Nephron (organoid): ENCODE measurements at regions not wholly inside any gene's neighbourhood (a gene's known extent, or its start where the extent isn't known, plus 50 kb on each side); places are given as distances from the start of the nearest gene placed in this dataset.
"Not testable (repeated sequence)": the region's sequence is repeated elsewhere in the genome, so short reads cannot be mapped to it uniquely, and the experiment has no call there.

Source experiments
- H3K27ac Mint-ChIP-seq, 3 experiments: 2 replicates each; pipeline ENCODE4 v1.8.0; 2020; ENCODE audit warnings: mixed read lengths in 3 of 3, mild to moderate bottlenecking in 2 of 3, moderate library complexity in 1 of 3
- H3K27me3 Mint-ChIP-seq: 2 replicates; pipeline ENCODE4 v1.8.0; 2021; ENCODE audit warnings: low read depth, mild to moderate bottlenecking, moderate library complexity, mixed read lengths
- H3K36me3 Mint-ChIP-seq: 2 replicates; pipeline ENCODE4 v1.8.0; 2020; ENCODE audit warnings: low read depth, mixed read lengths
- H3K4me1 Mint-ChIP-seq: 2 replicates; pipeline ENCODE4 v1.8.0; 2020; ENCODE audit warnings: mixed read lengths
- H3K4me3 Mint-ChIP-seq, 3 experiments: 2 replicates each; pipeline ENCODE4 v1.8.0; 2020; ENCODE audit warnings: mild to moderate bottlenecking in 3 of 3, mixed read lengths in 3 of 3, moderate library complexity in 2 of 3
- H3K9me3 Mint-ChIP-seq: 2 replicates; pipeline ENCODE4 v1.8.0; 2020; ENCODE audit warnings: mixed read lengths
- TF ChIP-seq, protein P1 (sequence below), 3 experiments: fragments of 200-600 bp; sonication (generic); IDR thresholded peaks; one replicate each; pipeline ENCODE4 v1.5.0; 2021; ENCODE audit warnings: antibody characterized with exemption in 3 of 3; ENCODE audit not compliant: unreplicated experiment in 3 of 3

DNA sequence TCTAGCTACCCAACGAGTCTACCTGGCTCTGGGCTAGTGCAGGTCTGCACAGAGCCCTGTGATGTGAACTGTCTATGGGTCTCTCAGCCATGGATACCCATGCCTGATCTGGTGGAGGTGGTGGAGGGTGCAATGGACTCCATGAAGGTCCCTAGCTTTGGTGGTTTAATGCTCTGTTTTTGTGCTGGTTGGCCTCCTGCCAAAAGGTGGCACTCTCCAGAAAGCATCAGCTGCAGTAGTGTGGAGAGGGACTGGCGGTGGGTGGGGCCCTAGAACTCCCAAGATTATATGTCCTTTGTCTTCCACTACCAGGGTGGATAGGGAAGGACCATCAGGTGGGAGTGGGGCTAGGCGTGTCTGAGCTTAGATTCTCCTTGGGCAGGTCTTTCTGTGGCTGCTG lies 290.1 kb downstream of the AGTPBP1 start:
- Mint-ChIP-seq H3K4me3 (no peak overlapping the region), H3K36me3 (no peaks in the 10 kb centered on the region), H3K4me1 (no peaks in the 10 kb centered on the region), H3K27ac (no peak overlapping the region), H3K27me3 (peaks cover 3% of the 10 kb centered on the region), H3K9me3 (peaks cover 33% of the 10 kb centered on the region)
- TF ChIP-seq, protein P1, sequence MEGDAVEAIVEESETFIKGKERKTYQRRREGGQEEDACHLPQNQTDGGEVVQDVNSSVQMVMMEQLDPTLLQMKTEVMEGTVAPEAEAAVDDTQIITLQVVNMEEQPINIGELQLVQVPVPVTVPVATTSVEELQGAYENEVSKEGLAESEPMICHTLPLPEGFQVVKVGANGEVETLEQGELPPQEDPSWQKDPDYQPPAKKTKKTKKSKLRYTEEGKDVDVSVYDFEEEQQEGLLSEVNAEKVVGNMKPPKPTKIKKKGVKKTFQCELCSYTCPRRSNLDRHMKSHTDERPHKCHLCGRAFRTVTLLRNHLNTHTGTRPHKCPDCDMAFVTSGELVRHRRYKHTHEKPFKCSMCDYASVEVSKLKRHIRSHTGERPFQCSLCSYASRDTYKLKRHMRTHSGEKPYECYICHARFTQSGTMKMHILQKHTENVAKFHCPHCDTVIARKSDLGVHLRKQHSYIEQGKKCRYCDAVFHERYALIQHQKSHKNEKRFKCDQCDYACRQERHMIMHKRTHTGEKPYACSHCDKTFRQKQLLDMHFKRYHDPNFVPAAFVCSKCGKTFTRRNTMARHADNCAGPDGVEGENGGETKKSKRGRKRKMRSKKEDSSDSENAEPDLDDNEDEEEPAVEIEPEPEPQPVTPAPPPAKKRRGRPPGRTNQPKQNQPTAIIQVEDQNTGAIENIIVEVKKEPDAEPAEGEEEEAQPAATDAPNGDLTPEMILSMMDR (IDR thresholded peaks at IDR 0.05; ENCODE audit: unreplicated experiment in 3 of 3): no peak

DNA sequence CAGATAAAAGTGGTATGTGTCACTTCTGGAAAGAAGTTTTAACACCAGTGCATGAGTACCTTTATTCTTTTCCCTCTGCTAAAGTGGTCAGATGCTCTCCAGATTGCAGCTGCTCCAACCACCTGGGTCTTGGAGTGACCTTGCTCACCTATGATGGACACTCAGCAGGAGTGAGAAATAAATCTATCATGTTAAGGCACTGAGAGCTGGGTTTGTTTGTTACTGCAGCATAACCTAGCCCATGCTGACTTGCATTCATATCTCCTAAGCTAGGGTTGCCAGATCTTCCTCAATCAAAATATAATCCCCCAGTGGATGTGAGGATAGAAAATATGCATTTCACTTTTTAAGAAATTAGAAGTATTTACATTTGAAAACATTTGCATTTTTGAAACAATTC lies 295.9 kb downstream of the AGTPBP1 start:
- no peaks in the 10 kb centered on the region for H3K36me3 Mint-ChIP-seq
- no peaks in the 10 kb centered on the region for H3K4me1 Mint-ChIP-seq

DNA sequence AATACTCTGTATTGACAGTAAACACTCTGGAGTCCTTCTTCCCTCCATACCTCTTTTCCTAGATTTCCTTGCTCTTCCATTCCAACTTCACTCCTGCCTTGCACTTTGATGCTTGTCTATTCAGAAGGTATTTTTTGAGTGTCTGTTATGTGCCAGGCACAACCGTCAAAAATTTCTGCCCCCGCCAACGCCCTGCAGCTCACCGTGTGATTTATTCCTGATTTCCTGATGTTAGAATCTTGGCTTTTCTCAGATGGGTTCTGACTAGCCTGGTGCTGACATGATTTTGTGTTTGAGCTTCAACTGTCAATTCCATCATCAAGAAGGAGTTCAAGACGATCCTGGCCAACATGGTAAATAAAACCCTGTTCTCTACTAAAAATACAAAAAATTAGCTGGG lies 297.5 kb downstream of the AGTPBP1 start:
- no peak overlapping the region for H3K4me3 Mint-ChIP-seq
- H3K4me1 Mint-ChIP-seq: no peaks in the 10 kb centered on the region
- H3K27ac Mint-ChIP-seq: no peak overlapping the region
- H3K9me3 Mint-ChIP-seq: peaks cover 14% of the 10 kb centered on the region
- H3K36me3 Mint-ChIP-seq: no peaks in the 10 kb centered on the region
- H3K27me3 Mint-ChIP-seq: peaks cover 6% of the 10 kb centered on the region
- TF ChIP-seq, protein P1 (IDR thresholded peaks at IDR 0.05; ENCODE audit: unreplicated experiment in 3 of 3): no peak

More for the DNA sequence above, 295.9 kb downstream of the AGTPBP1 start:
- H3K4me3 Mint-ChIP-seq: no peak overlapping the region
- peaks cover 24% of the 10 kb centered on the region for H3K9me3 Mint-ChIP-seq
- no peak overlapping the region for H3K27ac Mint-ChIP-seq
- H3K27me3 Mint-ChIP-seq: peaks cover 6% of the 10 kb centered on the region
- TF ChIP-seq, protein P1 (IDR thresholded peaks at IDR 0.05; ENCODE audit: unreplicated experiment in 3 of 3): no peak

DNA sequence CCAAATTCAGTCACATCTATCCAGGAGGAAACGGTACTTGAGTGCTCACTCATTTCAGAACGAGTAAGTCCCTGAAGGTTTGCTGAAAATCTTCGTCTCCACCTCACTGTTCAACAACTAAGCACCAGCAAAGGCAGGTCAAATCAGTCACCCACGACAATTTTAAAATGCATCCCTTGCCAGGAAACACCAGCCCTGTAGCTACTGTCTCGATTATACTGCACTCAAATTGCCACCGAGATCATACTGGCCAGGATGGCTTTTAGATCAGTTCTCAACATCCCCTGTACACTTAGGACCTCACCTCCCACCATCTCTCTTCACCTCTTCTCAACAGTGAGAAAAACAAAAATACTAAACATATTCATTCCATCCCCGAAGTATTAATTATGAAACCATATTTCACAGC lies 298.6 kb downstream of the AGTPBP1 start:
- TF ChIP-seq, protein P1 (IDR thresholded peaks at IDR 0.05; ENCODE audit: unreplicated experiment in 3 of 3): no peak
- no peaks in the 10 kb centered on the region for H3K36me3 Mint-ChIP-seq

DNA sequence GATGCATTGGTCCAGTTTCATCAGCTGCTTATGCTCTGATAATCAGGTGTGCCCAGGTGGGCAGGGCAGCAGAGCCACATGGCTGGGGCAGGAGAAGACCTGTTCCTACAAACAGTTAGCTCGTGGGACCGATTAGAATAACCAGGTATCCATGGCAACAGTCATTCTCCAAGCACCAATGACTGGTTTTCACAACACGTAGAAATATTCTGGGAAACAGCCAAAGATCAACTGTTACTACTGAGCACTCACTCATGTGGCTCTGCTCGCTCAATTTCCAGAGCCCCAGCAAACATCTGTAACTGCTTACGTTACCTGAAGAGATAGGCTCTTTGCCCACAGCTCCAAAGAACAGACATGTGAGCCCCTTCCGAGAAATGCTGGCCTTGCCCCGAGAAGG lies 302.0 kb downstream of the AGTPBP1 start:
- H3K4me3 Mint-ChIP-seq: no peak overlapping the region
- peaks cover 1% of the 10 kb centered on the region for H3K36me3 Mint-ChIP-seq
- H3K27ac Mint-ChIP-seq: no peak overlapping the region
- H3K27me3 Mint-ChIP-seq: peaks cover 6% of the 10 kb centered on the region
- TF ChIP-seq, protein P1 (IDR thresholded peaks at IDR 0.05; ENCODE audit: unreplicated experiment in 3 of 3): no peak
- H3K9me3 Mint-ChIP-seq: peaks cover 26% of the 10 kb centered on the region
- H3K4me1 Mint-ChIP-seq: no peaks in the 10 kb centered on the region

More for the DNA sequence above, 298.6 kb downstream of the AGTPBP1 start:
- no peaks in the 10 kb centered on the region for H3K4me1 Mint-ChIP-seq
- H3K9me3 Mint-ChIP-seq: peaks cover 15% of the 10 kb centered on the region
- H3K27ac Mint-ChIP-seq: no peak overlapping the region
- peaks cover 6% of the 10 kb centered on the region for H3K27me3 Mint-ChIP-seq
- no peak overlapping the region for H3K4me3 Mint-ChIP-seq

DNA sequence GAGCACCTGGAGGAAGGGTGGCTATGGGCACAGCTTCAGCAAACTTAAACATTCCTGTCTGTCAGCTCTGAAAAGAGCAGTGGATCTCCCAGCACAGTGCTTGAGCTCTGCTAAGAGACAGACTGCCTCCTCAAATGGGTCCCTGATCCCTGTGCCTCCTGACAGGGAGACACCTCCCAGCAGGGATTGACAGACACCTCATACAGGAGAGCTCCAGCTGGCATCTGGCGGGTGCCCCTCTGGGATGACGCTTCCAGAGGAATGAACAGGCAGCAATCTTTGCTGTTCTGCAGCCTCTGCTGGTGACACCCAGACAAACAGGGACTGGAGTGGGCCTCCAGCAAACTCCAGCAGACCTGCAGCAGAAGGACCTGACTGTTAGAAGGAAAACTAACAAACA lies 307.8 kb downstream of the AGTPBP1 start:
- H3K4me3 Mint-ChIP-seq, H3K36me3 Mint-ChIP-seq, H3K27me3 Mint-ChIP-seq: not testable (repeated sequence)

DNA sequence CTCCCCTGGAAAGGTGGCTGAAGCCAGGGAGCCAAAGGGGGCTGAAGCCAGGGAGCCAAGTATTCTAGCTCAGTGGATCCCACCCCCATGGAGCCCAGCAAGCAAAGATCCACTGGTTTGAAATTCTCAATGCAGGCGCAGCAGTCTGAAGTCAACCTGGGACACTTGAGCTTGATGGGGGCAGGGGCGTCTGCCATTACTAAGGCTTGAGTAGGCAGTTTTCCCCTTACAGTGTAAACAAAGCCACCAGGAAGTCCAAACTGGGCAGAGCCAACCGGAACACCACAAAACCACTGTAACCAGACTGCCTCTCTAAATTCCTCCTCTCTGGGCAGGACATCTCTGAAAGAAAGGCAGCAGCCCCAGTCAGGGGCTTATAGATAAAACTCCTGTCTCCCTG lies 308.2 kb downstream of the AGTPBP1 start:
- H3K4me1 Mint-ChIP-seq: peaks cover 27% of the 10 kb centered on the region
- H3K27ac Mint-ChIP-seq, H3K36me3 Mint-ChIP-seq, H3K27me3 Mint-ChIP-seq, H3K4me3 Mint-ChIP-seq: not testable (repeated sequence)
- peaks cover 23% of the 10 kb centered on the region for H3K9me3 Mint-ChIP-seq

More for the DNA sequence above, 307.8 kb downstream of the AGTPBP1 start:
- peaks cover 26% of the 10 kb centered on the region for H3K9me3 Mint-ChIP-seq
- H3K4me1 Mint-ChIP-seq: peaks cover 23% of the 10 kb centered on the region
- not testable (repeated sequence) for H3K27ac Mint-ChIP-seq
